Retinal pigment epithelial cell (primary cell): ENCODE measurements at regions not wholly inside any gene's neighbourhood (a gene's known extent, or its start where the extent isn't known, plus 50 kb on each side); places are given as distances from the start of the nearest gene placed in this dataset.

Experiments used
- DNase-seq: peaks from one replicate; pipeline ENCODE4 v3.0.0-alpha.2; 2010; ENCODE audit warnings: low read depth
- H3K4me3 ChIP-seq: 2 replicates; pipeline ENCODE4 v1.5.1; 2011; ENCODE audit warnings: mild to moderate bottlenecking, low read length, control low read depth, moderate library complexity
- CTCF ChIP-seq: conservative IDR thresholded peaks from 2 replicates; pipeline ENCODE4 v1.5.1; 2011; ENCODE audit warnings: low read depth, low read length, control low read depth, inconsistent platforms

DNA sequence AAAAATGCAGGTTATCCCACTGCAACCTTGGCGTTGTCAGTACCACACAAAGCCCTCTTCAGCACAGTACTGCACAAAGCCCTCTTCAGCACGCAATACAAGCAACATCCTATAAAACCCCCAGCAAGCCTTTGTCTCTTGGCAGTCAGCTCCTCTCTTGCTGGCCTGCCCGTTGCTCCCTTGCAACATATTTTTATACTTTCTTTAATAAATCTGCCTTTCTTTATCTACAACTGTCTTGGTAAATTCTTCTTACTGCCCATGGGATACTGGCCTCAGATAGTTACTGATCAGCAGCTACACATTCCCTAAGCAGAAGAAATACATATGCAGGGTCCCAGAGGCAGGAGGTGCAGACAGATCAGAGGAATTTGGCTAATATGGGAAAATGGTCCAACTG is 70.5 kb upstream of the MAP3K4 start:
- DNase-seq, result no peak
- H3K4me3 ChIP-seq, result no peak overlapping the region
- TF ChIP-seq CTCF, result no peak

GRCh38 chr6:160926281-160927276 is 65.0 kb upstream of the MAP3K4 start:
- DNase-seq, result no peak
- TF ChIP-seq CTCF, result no peak
- H3K4me3 ChIP-seq, result no peak overlapping the region

GRCh38 chr6:160927416-160927815 is 64.2 kb upstream of the MAP3K4 start:
- TF ChIP-seq CTCF, result no peak
- no peak overlapping the region for H3K4me3 ChIP-seq

GRCh38 chr6:160929361-160929760 is 62.2 kb upstream of the MAP3K4 start:
- no peak for DNase-seq
- no peak overlapping the region for H3K4me3 ChIP-seq
- no peak for TF ChIP-seq CTCF

More at GRCh38 chr6:160927416-160927815, 64.2 kb upstream of the MAP3K4 start:
- no peak for DNase-seq

DNA sequence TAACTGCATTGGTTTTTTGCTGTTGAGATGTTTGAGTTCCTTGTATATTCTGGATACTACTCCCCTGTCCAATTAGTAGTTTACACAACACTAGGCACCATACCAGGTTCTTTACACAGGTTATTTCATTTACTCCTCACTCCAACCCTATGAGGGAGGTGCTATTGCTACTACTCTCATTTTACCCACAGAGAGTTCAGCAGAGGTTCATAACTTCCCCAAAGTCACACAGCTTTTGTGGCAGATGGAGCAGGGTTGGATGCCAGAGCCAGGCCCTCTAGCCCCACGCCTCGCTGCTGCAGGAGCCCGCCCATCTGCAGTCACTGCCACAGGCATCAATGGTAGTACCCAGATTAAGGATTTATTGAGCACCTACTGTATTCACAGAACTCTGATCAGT is 61.7 kb upstream of the MAP3K4 start:
- no peak overlapping the region for H3K4me3 ChIP-seq
- no peak for DNase-seq
- no peak for TF ChIP-seq CTCF

DNA sequence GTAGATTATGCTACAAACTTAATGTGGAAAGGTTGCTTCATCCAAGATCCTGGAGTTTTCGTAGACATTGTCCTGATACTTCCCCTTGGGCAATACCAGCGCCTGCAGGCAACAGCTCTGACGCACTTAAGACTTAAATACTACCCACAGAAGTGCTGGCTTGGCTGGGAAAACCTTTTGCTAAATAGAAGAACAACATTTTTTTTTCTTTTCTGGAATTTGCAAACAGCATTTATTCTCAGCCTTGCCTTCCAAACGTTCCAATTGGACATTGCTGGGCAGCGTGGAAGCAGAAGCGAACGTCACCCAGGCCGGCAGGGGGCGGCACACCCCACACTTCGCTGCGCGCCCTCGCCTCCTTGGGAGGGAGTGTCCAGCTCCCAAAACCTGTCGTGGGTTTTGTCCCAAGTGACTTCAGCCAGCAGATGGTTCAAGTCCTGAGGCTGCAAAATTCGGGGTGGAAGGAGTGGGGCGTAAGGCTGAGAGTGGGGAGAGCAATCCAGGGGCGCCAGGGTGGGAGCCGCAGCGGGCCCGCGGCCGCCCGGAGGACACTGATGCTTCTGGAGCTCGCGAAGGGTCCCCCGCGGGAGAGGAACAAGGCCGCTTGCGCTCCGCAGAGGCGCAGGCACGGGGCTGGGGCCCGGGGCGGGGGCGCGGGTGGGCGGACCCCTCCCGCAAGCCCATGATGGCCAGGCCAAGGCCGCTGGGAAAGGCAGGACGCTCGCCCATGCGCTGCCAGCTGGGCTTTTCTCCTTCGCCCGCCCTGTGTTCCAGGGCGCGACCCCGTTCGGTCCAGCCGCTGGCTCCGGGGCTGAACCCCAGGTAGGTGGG is 60.8 kb upstream of the MAP3K4 start:
- peak overlapping the region; percentile 62 for H3K4me3 ChIP-seq
- TF ChIP-seq CTCF, result peak; percentile 83
- DNase-seq, result peak; percentile 43
